ENCODE measurements at regions not wholly inside any gene's neighbourhood (a gene's known extent, or its start where the extent isn't known, plus 50 kb on each side); places are given as distances from the start of the nearest gene placed in this dataset.

DNA sequence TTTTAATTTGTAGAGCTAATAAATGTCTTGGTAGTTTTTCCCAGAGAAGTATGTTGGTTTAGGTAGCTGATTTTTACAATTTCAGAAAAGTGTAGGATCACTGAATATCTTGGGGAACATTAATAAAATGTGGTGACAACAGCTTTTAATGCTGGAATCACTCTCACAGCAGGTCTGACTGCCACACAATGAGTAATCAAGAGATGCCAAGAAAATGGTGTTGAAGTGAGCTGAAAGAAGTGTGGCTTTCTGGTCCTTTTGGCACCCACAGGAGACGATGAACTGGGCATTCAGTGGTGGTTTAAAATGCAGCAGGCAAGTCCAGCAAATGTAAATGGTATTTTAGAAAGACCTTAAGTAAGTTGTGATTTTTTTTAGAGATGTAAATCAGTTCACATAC, 175.8 kb downstream of the CBLN2 start:
- no peak for DNase-seq (ENCODE audit: low read depth)

DNA sequence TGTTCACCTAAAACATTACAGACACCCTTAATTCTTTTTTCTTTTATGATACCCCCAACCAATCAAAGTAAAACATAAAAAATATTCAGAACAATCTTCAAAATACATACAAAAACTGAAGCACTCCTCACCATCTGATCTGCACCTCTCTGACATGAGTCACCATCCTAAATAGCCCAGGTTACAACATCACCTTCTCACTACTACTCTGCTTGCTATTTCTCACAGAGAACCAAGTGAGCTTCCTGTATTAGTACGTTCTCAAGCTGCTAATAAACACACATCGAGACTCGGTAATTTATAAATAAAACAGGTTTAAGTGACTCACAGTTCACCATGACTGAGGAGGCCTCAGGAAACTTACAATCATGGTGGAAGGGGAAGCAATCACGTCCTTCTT, 183.5 kb downstream of the CBLN2 start:
- peak; percentile 25 for DNase-seq (ENCODE audit: low read depth)

DNA sequence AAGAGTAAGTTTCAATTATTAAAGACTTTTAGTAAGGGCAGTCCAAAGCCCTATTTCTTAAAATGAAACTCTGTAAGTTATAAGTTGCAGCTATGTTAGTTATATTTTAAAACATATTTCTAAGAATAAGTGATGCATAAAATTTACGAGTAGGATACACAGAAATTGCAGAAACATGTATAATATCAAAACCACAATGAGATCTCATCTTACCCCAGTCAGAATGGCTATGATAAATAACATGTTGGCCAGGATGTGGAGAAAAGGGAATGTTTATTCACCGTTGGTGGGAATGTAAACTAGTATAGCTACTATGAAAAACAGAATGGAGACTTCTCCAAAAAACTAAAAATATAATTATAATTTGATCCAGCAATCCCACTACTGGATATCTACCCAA, 201.2 kb downstream of the CBLN2 start:
- no peak for DNase-seq (ENCODE audit: low read depth)

DNA sequence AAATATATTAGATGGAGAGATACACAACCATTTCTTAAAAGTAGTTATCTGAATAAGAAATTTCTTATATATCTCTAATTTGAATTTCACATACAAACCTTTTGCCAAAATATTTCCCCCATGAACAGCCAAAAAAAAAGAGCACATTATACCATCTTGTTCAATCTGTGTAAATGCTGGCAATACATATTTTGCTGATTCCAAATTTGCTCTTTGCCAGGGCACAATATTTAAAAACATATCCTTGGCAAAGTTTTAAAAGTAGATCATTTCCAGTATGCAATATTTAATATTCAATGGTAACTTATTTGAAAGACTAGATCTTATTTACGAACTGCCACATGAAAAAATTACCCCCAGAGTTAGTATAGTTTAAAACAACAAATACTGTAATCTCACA, 204.2 kb downstream of the CBLN2 start:
- no peak for DNase-seq (ENCODE audit: low read depth)

DNA sequence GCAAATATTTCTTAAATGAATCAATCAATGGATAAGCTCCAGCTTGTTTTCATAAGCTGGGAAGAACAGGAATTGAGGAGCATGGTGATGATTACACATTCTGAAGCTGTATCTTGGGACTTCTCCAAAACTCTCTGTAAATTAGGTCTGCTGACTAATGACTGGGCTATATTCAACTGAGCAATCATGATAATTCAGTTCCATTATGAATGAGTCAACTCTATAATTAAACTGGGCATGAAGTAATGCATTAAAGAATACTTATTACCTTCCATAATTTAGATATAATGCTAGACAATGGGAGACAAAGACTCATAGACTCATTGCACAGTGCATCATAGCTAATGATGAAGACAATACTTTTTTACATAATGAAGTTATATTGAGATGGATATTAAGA, 207.4 kb downstream of the CBLN2 start:
- DNase-seq (ENCODE audit: low read depth) = no peak

DNA sequence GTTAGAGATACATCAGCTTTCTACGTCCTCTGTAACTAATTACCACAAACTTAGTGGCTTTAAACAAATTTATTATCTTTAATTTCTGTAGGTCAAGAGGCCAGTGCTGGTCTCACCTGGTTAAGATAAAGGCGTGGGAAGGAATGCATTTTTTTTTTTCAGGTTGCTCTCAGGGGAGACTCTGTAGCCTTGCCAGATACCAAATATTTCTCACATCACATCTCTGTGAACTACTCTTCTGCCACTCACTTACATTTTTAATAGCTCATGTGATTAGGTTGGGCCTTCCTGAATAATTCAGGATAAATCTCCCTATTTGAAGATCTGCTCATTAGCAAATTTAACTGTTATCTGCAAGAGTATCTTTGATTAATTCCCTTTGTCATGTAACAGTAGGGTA, 214.6 kb downstream of the CBLN2 start:
- no peak for DNase-seq (ENCODE audit: low read depth)

DNA sequence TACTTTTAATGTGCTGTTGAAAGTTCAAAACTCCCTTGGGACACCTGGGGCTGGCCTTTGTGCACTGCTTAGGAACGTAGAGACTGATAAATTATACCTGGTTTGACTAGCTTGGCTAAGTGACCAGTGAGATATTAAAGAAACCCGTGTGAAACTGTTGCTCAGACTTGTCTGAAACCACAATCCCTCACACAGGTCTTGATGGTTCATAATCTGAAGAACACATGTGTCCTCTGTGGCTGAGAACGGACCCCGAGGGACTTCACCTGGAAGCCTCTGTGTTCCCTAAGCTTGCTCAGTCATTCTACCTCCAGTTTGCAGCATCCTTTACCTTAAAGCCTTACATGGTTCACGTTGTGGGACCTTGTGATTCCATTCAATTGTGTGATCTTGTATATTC, 218.8 kb downstream of the CBLN2 start:
- DNase-seq (ENCODE audit: low read depth) = no peak

DNA sequence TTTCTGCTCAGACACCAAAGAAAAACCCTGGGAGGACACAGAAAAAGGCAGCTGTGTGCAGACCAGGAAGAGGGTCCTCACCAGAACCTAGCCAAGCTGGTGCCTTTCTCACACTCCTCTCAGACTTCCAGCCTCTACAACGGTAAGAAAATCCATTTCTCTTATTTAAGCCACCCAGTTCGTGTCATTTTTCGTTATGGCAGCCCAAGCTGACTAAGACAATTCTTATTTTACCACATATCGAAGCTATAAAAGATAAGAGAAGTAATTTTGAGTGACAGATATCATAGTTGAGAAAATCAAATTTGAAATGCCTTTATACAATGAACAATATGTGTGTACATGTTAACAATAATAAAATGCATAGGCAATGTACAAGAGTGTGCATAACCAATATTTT, 219.5 kb downstream of the CBLN2 start:
- DNase-seq (ENCODE audit: low read depth) = no peak

DNA sequence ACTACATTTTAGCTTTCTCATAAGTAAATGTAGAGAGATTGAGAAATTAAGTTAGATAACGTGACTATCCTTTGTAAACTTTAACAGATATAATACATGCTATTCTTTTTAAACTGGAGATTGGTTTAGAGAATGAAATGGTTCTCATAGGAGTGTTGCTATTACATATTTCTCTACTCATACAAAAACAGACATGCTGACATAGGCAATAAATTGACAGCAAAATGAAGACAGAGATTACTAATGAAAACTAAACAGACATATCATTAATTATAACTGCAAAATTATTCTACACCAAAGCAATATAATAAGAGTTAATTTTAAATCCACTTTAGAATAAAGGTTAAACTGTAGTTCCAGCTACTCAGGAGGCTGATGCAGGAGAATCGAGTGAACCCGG, 227.6 kb downstream of the CBLN2 start:
- no peak for DNase-seq (ENCODE audit: low read depth)

DNA sequence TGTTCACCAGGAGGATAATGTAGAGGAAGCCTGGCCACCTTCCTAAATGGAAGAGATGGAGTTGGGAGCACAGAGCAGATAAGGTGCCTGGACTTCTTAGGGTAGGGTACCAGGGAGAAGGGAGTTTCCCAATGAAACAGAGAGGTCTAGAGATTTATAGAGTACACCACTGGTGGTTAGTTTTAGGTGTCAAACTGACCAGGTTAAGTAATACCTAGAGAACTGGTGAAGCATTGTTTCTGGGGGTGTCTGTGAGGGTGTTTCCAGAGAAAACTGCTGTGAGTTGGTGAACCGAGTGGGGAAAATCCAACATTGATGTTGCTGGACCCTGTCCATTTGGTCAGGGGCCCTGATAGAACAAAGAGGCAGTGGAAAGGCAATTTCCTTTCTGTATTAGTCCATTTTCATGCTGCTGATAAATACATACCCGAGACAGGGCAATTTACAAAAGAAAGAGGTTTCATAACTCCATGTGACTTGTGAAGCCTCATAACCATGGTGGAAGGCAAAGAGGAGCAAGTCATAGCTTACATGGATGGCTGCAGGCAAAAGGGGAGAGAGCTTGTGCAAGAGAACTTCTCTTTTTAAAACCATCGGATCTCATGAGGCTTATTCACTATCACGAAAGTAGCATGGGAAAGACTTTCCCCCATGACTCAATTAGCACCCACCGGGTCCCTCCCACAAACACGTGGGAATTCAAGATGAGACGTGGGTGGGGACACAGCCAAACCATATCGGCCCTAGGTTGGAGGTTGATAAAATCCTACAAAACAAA, 260.8 kb downstream of the CBLN2 start:
- DNase-seq (ENCODE audit: low read depth) = no peak

DNA sequence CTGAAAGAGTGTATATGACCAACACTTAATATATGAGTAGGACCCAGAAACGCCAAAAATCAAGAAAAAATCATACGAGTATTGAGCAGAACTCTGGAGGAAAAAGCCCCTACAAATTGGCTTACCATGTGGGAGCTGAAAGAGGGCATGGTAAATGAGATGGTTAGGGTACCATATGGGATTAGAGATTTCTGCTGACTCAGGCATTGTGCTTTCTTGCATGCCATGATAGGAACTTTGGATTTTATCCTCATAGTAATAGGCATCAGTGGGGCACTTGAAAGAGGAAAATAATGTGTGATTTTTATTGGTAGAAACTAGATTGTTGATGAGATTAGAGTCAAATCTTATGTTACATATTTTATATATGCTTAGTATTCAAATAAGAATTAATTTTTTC, 271.1 kb downstream of the CBLN2 start:
- no peak for DNase-seq (ENCODE audit: low read depth)

DNA sequence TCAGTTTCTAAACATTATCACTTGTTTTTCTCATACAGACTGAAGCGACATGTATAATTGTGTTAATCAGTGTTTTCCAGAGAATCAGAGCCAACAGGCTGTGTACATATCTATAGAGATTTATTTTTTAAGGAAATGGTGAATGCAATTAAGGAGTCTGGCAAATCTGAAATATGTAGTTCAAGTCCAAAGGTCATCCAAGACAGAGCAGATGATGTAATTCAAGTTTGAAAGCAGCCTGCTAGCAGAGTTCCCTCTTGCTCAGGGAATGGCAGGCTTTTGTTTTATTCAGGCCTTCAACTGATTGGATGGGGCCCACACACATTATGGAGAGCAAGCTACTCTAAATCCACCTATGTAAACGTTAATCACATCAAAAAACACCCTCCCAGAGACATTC, 282.6 kb downstream of the CBLN2 start:
- no peak for DNase-seq (ENCODE audit: low read depth)

DNA sequence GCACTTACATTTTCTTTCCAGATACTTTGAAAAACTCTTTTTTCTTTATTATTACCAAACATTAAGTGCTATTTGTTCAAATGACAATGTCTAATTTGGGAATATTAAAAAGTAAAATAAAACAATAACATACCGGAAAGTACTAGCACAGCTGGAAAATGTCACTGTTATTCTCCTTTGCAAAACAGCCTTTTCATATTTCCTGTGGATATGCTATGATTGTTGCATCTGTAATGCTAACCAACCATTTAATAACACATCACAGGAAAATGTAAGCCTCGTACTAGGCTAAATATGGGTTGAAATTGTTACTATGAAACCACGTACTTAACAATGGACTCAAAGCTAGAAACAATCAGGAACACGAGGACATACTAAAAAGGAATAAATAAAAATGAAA, 298.1 kb downstream of the CBLN2 start:
- no peak for DNase-seq (ENCODE audit: low read depth)

DNA sequence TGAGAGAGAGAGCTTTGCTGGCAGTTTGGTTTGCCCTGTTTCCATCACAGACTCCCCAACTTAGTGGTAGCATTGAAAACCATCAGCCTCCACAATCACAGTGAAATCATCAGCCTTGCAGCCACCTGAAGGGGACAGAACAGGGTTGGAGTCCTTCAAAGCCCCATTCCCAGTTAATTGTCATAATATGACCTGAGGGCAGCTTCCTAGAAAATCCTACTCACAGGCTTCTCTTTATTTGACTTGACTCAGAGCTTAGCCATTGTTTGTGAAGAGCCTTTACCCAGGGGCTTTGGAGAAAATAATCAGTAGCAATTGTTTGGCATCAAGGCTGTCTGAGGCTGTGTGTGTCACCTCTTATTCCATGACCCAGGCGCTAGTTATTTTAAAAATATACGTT, 308.7 kb downstream of the CBLN2 start:
- peak; percentile 7 for DNase-seq (ENCODE audit: low read depth)

DNA sequence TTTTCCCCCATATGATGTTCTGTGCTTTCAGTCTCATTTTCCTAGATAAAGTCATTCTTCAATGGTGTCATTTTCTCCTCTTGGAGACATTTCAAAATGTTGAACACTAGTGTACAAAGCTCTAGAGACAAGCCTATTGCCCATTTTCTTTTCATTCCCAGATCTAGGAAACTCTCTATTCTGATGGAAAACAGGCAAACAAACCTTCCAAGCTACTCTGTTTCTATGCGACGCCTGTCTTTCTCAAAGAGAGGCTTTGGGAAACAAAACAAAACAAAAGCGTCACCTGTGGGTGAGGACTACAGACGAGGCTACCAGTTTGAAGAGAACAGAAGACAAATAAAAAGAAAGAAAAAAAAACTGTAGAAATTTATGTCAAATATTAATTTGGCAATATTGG, 311.0 kb downstream of the CBLN2 start:
- DNase-seq (ENCODE audit: low read depth) = no peak

DNA sequence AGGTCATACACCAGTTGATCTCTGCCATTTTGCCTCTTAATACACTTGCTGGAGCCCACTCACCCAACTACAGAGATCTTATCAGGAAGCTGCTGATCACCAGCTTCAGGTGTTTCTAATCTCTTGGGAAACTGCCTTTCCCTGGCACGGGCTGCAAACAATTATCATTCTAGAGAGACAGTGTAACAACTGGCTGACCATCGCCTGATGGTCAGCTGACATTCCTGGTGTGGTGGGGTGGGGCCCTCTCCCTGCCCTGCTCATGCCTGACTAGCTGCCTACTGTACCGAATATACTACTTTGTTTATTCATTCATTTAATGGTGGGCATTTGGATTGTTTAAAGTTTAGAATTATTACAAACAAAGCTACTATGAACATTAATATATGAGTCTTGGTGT, 311.5 kb downstream of the CBLN2 start:
- no peak for DNase-seq (ENCODE audit: low read depth)

DNA sequence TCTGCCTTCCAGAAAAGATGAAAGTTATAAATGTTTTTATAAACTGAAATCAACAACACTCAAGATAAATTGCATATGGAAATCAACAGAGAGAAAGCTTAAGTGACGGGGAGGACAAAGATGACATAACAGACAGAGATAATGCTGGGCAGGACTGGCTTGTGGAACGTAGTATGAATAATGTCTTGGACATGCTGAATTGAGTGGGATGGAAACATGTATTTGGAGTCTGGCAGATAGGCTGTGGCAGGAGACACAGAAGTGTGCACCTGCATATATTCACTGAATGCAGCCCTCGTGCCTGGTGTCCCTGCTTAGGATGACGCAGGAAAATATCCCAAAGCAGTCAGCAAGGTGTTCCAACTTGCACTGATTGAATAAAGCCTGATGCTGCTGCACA, 318.2 kb downstream of the CBLN2 start:
- no peak for DNase-seq (ENCODE audit: low read depth)

DNA sequence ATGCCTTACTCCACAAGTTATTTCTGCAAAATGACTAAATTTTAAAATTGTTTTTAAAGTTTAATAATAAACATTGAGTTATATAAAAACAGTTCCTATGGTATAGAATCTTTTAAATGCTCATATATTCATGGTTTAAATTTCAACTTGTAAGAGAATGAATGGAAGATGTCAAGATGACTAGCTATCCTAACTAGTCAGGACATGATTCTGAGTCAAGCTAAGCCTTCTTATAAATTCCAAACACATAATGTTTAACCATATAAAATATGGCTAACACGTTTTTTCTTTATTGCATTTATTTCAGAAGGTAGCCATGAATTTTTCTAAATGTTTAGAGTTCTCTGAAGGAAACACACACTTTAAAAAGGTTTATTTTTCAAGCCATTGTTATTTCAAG, 320.4 kb downstream of the CBLN2 start:
- DNase-seq (ENCODE audit: low read depth) = no peak

DNA sequence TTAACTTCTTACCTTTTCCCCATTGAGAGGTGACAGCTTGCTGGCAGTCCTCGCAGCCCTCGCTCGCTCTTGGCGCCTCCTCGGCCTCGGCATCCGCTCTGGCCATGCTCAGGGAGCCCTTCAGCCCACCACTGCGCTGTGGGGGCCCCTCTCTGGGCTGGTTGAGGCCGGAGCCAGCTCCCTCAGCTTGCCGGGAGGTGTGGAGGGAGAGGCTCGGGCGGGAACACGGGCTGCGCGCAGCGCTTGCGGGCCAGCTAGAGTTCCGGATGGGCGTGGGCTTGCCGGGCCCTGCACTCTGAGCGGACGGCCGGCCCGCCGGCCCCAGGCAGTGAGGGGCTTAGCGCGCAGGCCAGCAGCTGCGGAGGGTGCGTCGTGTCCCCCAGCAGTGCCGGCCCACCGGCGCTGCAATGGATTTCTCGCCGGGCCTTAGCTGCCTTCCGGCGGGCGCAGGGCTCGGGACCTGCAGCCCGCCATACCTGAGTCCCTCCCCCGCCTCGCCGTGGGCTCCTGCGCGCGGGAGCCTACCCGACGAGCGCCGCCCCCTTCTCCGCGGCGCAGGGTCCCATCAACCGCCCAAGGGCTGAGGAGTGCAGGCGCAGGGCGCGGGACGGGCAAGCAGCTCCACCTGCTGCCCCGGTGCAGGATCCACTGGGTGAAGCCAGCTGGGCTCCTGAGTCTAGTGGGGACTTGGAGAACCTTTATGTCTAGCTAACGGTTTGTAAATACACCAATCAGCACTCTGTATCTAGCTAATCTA, 335.0 kb downstream of the CBLN2 start:
- no peak for DNase-seq (ENCODE audit: low read depth)

DNA sequence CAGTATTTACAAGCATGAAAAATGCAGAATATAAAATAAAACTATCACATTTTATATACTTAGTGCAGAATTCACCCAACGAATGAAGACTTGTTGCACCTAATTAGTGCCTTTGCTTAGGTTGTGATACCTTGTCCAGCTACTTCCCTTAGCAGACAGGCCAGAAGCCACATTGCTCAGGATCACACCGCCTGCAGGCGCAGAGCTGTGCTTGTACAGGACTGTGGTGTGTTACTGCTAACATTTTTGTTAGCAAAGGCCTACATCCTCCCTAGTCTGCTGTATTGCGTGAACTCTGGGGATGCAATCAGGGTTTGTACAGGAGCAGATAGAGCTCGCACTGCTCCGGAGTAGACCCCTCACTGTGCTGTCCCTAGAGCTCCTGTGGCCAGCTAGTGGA, 336.9 kb downstream of the CBLN2 start:
- DNase-seq (ENCODE audit: low read depth) = no peak

DNA sequence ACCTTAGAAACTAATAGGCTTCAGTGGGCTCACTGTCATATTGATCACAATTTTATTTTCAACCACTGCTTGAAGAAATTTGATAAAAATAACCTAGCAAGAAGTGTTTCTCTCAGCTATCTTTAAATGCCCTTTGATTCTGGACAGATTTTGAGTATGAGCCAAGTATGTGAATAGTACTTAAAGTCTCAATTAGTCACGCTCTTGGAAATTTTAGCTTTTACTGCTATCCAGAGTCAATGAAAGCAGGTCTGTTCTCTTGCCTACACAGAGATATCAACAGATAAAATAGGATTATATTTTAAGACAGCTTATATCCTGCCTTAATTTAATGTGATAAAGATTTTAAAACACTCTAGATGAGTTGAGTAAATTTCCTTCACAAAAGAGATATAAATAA, 337.3 kb downstream of the CBLN2 start:
- DNase-seq (ENCODE audit: low read depth) = no peak

DNA sequence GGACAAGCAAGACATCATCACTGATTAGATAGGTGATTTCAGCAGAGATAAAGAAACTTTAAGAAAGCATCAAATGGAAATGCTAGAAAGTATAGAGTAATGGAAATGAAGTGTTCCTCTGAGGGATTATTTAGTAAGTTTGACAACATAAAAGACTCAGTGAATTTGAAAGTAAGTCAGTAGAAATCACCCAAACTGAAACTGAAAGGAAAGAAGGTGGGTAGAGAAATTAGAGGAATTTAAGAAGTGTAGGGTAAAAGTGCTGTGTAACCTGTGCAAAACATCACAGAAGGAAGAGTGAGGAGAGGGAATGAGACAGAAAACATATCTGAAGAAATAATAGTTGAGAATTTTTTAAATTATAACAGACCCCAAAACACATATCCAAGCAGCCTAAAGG, 343.1 kb downstream of the CBLN2 start:
- no peak for DNase-seq (ENCODE audit: low read depth)

DNA sequence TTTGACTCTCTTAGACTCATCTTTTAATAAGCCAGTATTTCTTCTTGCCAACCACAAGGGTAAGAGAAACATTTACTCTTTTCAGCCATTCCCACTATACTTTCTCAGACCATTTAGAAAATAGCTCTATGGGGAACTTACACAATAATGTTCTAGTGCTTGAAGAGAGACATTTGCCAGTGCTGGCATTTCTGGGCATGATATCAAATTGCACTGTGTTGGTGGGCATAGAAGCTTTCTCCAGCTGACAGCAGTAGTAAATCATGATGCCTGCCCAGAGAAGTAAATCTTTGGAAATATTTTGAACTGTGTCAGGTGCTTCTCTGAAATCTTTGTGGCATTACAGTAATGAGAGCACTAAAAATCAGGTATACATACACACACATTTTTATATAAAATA, 346.6 kb downstream of the CBLN2 start:
- no peak for DNase-seq (ENCODE audit: low read depth)
